GM13977 (cell line): ENCODE measurements at regions not wholly inside any gene's neighbourhood (a gene's known extent, or its start where the extent isn't known, plus 50 kb on each side); places are given as distances from the start of the nearest gene placed in this dataset.
"Not testable (repeated sequence)": the region's sequence is repeated elsewhere in the genome, so short reads cannot be mapped to it uniquely, and the experiment has no call there.

Experiments
- DNase-seq: peaks from one replicate; pipeline ENCODE4 v3.0.0; 2012; ENCODE audit warnings: low spot score
- in situ Hi-C: fragments of 300-500 bp; cut with MboI; formaldehyde crosslinking; loops from one replicate; pipeline ENCODE4 v1.12.0; 2022; ENCODE audit warnings: low sequenced_read_pairs, low pct_unique_long_range_greater_than_20kb, mixed read lengths, inconsistent platforms; ENCODE audit not compliant: unreplicated experiment
- TF ChIP-seq, protein P1 (sequence below): IDR thresholded peaks from 2 replicates; pipeline ENCODE4 v1.5.1; 2012; ENCODE audit warnings: mild to moderate bottlenecking, control low read depth; ENCODE audit not compliant: insufficient read depth; ENCODE audit errors: extremely low read depth, missing control alignments

DNA sequence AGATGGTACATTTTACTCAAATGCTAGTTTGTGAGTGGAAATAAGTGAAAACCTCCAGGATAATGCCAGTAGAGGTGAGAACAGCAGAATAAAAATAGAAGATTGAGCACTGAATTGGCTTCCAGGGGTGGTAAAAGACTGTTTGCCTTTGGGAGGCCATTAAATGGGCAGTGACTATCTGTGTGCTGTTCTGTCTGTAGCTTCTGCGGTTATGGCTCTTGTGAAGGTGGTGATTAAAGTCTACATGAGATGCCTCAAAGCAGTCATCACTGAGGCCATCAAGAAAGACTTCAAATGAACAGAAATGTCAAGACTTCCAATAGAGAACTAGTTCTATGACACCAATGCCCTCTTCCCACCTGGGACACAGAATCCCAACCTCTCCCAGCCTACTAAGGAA, 108.8 kb downstream of the EFHB start:
- in situ Hi-C loops, result no loop called here
- no peak for DNase-seq

DNA sequence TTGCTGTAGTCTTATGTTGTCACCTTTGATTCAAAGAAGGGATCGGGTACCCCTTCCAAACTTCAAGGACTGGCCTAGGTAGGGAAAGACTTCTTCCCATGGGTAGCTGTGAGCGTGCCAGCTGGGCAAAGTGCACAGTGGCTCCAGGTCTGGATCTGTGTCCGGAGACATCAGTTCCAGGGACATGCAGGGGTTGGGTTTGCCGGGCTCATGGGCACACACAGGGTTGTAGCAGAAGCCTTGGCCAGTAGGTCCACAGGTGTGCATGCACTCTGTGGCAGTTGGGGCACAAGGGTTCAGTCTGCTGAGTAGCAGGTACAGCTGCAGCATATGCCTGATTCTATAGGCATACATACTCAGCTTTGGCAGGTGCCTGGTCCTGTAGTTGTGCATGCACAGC, 111.2 kb downstream of the EFHB start:
- TF ChIP-seq, protein P1, sequence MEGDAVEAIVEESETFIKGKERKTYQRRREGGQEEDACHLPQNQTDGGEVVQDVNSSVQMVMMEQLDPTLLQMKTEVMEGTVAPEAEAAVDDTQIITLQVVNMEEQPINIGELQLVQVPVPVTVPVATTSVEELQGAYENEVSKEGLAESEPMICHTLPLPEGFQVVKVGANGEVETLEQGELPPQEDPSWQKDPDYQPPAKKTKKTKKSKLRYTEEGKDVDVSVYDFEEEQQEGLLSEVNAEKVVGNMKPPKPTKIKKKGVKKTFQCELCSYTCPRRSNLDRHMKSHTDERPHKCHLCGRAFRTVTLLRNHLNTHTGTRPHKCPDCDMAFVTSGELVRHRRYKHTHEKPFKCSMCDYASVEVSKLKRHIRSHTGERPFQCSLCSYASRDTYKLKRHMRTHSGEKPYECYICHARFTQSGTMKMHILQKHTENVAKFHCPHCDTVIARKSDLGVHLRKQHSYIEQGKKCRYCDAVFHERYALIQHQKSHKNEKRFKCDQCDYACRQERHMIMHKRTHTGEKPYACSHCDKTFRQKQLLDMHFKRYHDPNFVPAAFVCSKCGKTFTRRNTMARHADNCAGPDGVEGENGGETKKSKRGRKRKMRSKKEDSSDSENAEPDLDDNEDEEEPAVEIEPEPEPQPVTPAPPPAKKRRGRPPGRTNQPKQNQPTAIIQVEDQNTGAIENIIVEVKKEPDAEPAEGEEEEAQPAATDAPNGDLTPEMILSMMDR, result no peak
- in situ Hi-C loops, result no loop called here
- DNase-seq, result no peak

More for the DNA sequence above, 108.8 kb downstream of the EFHB start:
- TF ChIP-seq, protein P1, result no peak

DNA sequence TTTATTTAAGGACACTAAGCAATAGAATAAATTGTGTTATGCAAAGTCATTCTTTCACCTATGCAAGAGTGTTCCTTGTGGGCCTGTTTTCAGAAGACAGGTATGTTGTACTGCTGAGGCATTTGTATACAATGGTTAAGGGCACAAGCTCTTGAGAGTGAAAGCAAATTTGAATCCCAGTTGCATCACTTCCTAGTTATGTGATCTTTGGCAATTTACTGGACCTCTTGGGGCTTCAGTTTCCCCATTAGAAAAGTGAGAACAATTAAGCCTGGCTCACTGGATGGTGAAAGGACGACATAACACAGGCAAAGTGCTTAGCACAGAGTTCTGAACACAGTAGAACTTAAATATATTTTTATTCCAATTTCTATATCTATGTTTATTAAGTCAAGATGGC, 117.4 kb downstream of the EFHB start:
- DNase-seq, result no peak
- in situ Hi-C loops, result no loop called here
- TF ChIP-seq, protein P1, result no peak

DNA sequence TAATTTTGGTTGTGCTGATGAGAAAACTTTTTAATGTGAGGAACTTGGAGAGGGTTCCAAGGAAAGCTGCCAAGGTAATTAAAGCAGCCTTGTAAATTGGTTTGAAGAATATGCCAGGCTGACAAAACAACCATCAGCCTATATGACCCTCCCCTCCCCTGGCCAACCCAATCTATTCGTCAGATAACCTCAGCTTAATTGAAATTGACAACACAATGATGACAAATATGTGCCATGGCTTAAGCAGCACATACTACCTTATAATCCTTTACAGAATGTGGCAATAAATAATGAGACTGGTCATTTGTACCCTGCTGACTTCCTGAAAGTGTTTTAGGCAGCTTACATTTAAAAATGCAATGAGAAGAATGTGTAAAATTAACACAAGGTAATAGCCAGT, 118.2 kb downstream of the EFHB start:
- in situ Hi-C loops, result no loop called here
- TF ChIP-seq, protein P1, result no peak
- DNase-seq, result no peak

DNA sequence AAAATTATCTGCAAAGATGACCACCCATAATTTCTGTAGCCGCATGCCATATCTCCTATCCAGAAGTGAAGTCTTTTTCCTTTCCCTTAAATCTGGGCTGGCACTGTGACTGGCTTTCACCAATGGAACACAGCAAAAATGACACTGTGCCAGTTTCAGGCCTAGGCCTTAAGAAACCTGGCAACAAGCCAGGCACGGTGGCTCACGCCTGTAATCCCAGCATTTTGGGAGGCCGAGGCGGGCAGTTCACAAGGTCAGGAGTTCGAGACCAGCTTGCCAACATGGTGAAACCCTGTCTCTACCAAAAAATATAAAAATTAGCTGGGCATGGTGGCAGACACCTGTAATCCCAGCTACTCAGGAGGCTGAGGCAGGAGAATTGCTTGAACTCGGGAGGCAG, 120.3 kb downstream of the EFHB start:
- in situ Hi-C loops, DNase-seq: not testable (repeated sequence)

DNA sequence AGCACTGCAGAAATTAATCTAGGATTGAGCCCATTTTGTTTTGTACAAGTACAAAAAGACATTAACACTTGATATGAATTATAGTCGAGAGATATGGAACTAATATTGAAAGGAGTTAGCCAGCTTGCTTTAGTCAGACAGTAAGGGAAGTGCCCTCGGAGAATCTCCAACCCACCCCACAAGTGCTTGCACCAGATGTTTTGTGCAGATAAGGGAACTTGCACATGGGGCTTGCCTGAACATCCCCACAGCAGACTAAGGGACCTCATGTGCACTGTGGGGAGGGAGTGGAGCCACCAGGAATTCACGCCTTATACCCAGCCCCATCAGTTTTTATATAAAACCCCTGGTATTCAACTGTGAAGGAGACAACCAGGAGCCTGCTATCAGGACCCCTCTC, 122.3 kb downstream of the EFHB start:
- TF ChIP-seq, protein P1, result no peak
- in situ Hi-C loops, result no loop called here
- no peak for DNase-seq

DNA sequence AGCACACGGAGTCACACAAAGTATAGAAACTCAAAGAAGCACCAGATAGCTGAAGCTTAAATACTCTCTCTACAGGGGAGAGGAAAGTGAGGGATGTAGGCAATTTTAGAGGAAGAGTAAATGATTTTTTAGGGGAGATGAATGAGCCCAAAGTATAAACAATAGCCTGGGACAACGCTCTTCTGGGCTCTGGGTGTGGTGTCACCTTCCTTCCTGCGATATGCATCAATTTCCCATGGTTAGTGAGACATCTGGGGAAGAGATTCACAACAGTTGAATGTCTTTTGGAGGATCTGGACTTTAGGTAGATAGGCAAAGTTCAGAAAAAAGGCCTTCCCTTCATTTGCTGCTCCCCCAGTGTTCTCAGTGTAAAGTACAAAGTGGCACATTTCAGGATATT, 125.2 kb downstream of the EFHB start:
- TF ChIP-seq, protein P1, result no peak
- in situ Hi-C loops, result no loop called here
- no peak for DNase-seq
